ENCODE measurements at regions not wholly inside any gene's neighbourhood (a gene's known extent, or its start where the extent isn't known, plus 50 kb on each side); places are given as distances from the start of the nearest gene placed in this dataset.

- TF ChIP-seq ARNTL (CRISPR knock-in tag; IDR thresholded peaks at IDR 0.05; ENCODE audit: borderline replicate concordance, low read depth) (no peak), CSDC2 (CRISPR knock-in tag; IDR thresholded peaks at IDR 0.05) (no peak), ZNF70 (CRISPR knock-in tag; IDR thresholded peaks at IDR 0.05) (no peak), TOX (CRISPR knock-in tag; IDR thresholded peaks at IDR 0.05; ENCODE audit: borderline replicate concordance) (no peak), ZFP3 (CRISPR knock-in tag; IDR thresholded peaks at IDR 0.05) (no peak), CSRNP3 (CRISPR knock-in tag; IDR thresholded peaks at IDR 0.05) (no peak), ZFP30 (CRISPR knock-in tag; IDR thresholded peaks at IDR 0.05) (no peak), BACH2 (CRISPR knock-in tag; IDR thresholded peaks at IDR 0.05; ENCODE audit: borderline replicate concordance) (no peak), TSHZ2 (CRISPR knock-in tag; IDR thresholded peaks at IDR 0.05) (no peak)
- TF ChIP-seq, protein P1, sequence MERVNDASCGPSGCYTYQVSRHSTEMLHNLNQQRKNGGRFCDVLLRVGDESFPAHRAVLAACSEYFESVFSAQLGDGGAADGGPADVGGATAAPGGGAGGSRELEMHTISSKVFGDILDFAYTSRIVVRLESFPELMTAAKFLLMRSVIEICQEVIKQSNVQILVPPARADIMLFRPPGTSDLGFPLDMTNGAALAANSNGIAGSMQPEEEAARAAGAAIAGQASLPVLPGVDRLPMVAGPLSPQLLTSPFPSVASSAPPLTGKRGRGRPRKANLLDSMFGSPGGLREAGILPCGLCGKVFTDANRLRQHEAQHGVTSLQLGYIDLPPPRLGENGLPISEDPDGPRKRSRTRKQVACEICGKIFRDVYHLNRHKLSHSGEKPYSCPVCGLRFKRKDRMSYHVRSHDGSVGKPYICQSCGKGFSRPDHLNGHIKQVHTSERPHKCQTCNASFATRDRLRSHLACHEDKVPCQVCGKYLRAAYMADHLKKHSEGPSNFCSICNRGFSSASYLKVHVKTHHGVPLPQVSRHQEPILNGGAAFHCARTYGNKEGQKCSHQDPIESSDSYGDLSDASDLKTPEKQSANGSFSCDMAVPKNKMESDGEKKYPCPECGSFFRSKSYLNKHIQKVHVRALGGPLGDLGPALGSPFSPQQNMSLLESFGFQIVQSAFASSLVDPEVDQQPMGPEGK (CRISPR knock-in tag; IDR thresholded peaks at IDR 0.05; ENCODE audit: borderline replicate concordance): no peak
- TF ChIP-seq, protein P2, sequence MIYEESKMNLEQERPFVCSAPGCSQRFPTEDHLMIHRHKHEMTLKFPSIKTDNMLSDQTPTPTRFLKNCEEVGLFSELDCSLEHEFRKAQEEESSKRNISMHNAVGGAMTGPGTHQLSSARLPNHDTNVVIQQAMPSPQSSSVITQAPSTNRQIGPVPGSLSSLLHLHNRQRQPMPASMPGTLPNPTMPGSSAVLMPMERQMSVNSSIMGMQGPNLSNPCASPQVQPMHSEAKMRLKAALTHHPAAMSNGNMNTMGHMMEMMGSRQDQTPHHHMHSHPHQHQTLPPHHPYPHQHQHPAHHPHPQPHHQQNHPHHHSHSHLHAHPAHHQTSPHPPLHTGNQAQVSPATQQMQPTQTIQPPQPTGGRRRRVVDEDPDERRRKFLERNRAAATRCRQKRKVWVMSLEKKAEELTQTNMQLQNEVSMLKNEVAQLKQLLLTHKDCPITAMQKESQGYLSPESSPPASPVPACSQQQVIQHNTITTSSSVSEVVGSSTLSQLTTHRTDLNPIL (CRISPR knock-in tag; IDR thresholded peaks at IDR 0.05; ENCODE audit: low read depth): no peak
These were observed 51.8 kb upstream of the RAPGEF1 start for GRCh38 chr9:131791542-131792254.

All from SK-N-SH treated with all-trans-retinoic acid at 6 μM for 48 hours (cell line).